ENCODE measurements at regions not wholly inside any gene's neighbourhood (a gene's known extent, or its start where the extent isn't known, plus 50 kb on each side); places are given as distances from the start of the nearest gene placed in this dataset.

DNA sequence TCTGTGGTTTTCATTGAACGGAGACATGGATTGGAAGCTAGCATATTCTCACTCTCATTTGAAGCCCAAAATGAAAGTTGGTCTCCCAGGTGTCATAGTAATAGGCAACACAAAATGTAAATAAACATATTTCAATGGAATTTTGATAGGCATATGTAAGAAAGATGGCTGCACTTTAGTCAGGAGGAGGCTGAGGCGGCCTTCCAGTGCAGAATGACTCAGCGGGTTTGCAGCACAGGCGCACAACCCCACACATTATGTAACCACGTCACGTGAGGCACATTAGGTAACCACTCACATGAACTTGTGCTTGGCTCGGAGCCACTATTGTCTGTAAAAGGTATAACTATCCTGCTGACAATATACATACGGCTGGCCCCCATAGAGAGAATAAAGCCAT is 381.7 kb downstream of the GPAT3 start:
- Histone ChIP-seq H3K79me2 (ENCODE audit: control insufficient read depth, insufficient read depth, low read length) (no peaks in the 10 kb centered on the region), H3K9me1 (ENCODE audit: control insufficient read depth, insufficient read depth, low read length) (no peaks in the 10 kb centered on the region), H4K20me1 (replicated peaks; ENCODE audit: control insufficient read depth, insufficient read depth, low read length) (no peaks in the 10 kb centered on the region), H3K36me3 (ENCODE audit: control insufficient read depth, insufficient read depth, low read length) (no peaks in the 10 kb centered on the region), H3K9me3 (replicated peaks; ENCODE audit: control insufficient read depth, insufficient read depth, low read depth, low read length) (no peaks in the 10 kb centered on the region), H2AFZ (ENCODE audit: low read depth, low read length) (peak overlapping the region; percentile 14), H3K4me3 (no peak overlapping the region), H3K4me1 (replicated peaks in 1 of 2; ENCODE audit: control insufficient read depth in 2 of 2, insufficient read depth in 2 of 2, low read length in 2 of 2) (no peaks in the 10 kb centered on the region; a peak in 1 of 5 replicates), H3K27ac (ENCODE audit: extremely low read depth, low read depth, low read length) (no peak overlapping the region), H3K4me2 (ENCODE audit: insufficient read depth, low read length) (no peak overlapping the region), H3K9ac (ENCODE audit: insufficient read depth in 1 of 2, low read depth in 2 of 2, low read length in 2 of 2) (no peak overlapping the region), H3K27me3 (ENCODE audit: control insufficient read depth in 2 of 2, insufficient read depth in 2 of 2, low read length in 2 of 2) (no peaks in the 10 kb centered on the region)
- intact Hi-C loops (cut with micrococcal nuclease): no loop called here
- POLR2A ChIA-PET: no interaction called here
- in situ Hi-C loops (cut with MboI): no loop called here
- 14% methylated on average over 8 of the region's 8 CpGs for WGBS (ENCODE audit: insufficient coverage, low coverage, missing lambda C conversion rate)
- DNase-seq (ENCODE audit: extremely low read depth in 1 of 4, low spot score in 3 of 4) (peak; percentile 8 to 53 (median 13)), FAIRE-seq (no peak), ATAC-seq (peak; percentile 71)
- CTCF ChIA-PET (ENCODE audit: low intra/inter-chr PET ratio): no interaction called here
- BruUV-seq (replicated peaks): no TSS peak
- no peak for TF ChIP-seq PHF20 (IDR thresholded peaks at IDR 0.05; ENCODE audit: partially characterized antibody)
- TF ChIP-seq ETV1 (tag; conservative IDR thresholded peaks at IDR 0.05; ENCODE audit: low read depth): 0 out of 2 replicates have a peak, but pooled peaks have one; percentile 23
- TF ChIP-seq ZKSCAN8 (CRISPR knock-in tag; IDR thresholded peaks at IDR 0.05): 0 out of 2 replicates have a peak, but pooled peaks have one; percentile 31
- no peak for TF ChIP-seq NUFIP1 (IDR thresholded peaks at IDR 0.05; ENCODE audit: partially characterized antibody)
- 0 out of 2 replicates have a peak, but pooled peaks have one; percentile 14 for TF ChIP-seq KLF13 (tag; IDR thresholded peaks at IDR 0.05; ENCODE audit: borderline replicate concordance, low read depth)
- TF ChIP-seq, protein P1, sequence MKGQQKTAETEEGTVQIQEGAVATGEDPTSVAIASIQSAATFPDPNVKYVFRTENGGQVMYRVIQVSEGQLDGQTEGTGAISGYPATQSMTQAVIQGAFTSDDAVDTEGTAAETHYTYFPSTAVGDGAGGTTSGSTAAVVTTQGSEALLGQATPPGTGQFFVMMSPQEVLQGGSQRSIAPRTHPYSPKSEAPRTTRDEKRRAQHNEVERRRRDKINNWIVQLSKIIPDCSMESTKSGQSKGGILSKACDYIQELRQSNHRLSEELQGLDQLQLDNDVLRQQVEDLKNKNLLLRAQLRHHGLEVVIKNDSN (CRISPR knock-in tag; IDR thresholded peaks at IDR 0.05): peak; percentile 44; the same call in 1 of the 2 replicates
- peak; percentile 59 to 65 for TF ChIP-seq TRIM24 (IDR thresholded peaks at IDR 0.05)
- TF ChIP-seq, protein P2, sequence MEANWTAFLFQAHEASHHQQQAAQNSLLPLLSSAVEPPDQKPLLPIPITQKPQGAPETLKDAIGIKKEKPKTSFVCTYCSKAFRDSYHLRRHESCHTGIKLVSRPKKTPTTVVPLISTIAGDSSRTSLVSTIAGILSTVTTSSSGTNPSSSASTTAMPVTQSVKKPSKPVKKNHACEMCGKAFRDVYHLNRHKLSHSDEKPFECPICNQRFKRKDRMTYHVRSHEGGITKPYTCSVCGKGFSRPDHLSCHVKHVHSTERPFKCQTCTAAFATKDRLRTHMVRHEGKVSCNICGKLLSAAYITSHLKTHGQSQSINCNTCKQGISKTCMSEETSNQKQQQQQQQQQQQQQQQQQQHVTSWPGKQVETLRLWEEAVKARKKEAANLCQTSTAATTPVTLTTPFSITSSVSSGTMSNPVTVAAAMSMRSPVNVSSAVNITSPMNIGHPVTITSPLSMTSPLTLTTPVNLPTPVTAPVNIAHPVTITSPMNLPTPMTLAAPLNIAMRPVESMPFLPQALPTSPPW (CRISPR knock-in tag; IDR thresholded peaks at IDR 0.05): 0 out of 2 replicates have a peak, but pooled peaks have one; percentile 14
- TF ChIP-seq SMC3 (conservative IDR thresholded peaks at IDR 0.05; ENCODE audit: insufficient read depth, low read depth, low read length): no peak
- no peak for TF ChIP-seq NR2C1 (IDR thresholded peaks at IDR 0.05)
- peak; percentile 72 for TF ChIP-seq NR2C1 (tag; IDR thresholded peaks at IDR 0.05)
- TF ChIP-seq, protein P3, sequence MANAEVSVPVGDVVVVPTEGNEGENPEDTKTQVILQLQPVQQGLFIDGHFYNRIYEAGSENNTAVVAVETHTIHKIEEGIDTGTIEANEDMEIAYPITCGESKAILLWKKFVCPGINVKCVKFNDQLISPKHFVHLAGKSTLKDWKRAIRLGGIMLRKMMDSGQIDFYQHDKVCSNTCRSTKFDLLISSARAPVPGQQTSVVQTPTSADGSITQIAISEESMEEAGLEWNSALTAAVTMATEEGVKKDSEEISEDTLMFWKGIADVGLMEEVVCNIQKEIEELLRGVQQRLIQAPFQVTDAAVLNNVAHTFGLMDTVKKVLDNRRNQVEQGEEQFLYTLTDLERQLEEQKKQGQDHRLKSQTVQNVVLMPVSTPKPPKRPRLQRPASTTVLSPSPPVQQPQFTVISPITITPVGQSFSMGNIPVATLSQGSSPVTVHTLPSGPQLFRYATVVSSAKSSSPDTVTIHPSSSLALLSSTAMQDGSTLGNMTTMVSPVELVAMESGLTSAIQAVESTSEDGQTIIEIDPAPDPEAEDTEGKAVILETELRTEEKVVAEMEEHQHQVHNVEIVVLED (CRISPR knock-in tag; IDR thresholded peaks at IDR 0.05): 0 out of 2 replicates have a peak, but pooled peaks have one; percentile 17
- peak; percentile 70 for TF ChIP-seq NFIC (IDR thresholded peaks at IDR 0.05)
- TF ChIP-seq ZNF584 (CRISPR knock-in tag; IDR thresholded peaks at IDR 0.05; ENCODE audit: low read depth): peak; percentile 71; the same call in 1 of the 2 replicates

Data from K562 (cell line).